HG03520 (cell line): ENCODE measurements at regions not wholly inside any gene's neighbourhood (a gene's known extent, or its start where the extent isn't known, plus 50 kb on each side); places are given as distances from the start of the nearest gene placed in this dataset.
"Not testable (repeated sequence)": the region's sequence is repeated elsewhere in the genome, so short reads cannot be mapped to it uniquely, and the experiment has no call there.

Experiments used
- ATAC-seq: cut with Tn5 transposase; IDR thresholded peaks from one replicate; pipeline ENCODE4 v1.9.1; 2021; ENCODE audit warnings: mild to moderate bottlenecking, moderate library complexity; ENCODE audit not compliant: unreplicated experiment

GRCh38 chr2:33958591-33958990, 359.5 kb upstream of the FAM98A start:
- no peak for ATAC-seq

- ATAC-seq: no peak
Observed at GRCh38 chr2:33949371-33949770, 350.3 kb upstream of the FAM98A start.

- no peak for ATAC-seq
Observed at GRCh38 chr2:33946193-33946592, 347.1 kb upstream of the FAM98A start.

DNA sequence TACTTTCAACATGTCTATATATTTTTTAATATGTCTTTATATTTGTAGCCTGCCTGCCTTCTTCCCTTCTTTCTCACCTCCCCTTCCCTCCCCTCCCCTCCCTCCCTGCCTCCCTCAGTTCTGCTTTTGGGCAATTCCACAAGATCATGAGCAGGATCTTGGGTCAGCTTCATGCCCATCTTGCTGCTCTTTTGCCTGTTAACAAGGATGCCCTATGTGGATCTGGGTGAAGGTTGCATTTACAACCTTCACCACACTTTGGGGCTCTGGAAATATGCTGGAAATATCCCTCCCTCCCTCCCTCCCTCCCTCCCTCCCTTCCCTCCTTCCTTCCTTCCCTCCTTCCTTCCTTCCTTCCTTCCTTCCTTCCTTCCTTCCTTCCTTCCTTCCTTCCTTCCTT, 334.1 kb upstream of the FAM98A start:
- ATAC-seq: no peak

DNA sequence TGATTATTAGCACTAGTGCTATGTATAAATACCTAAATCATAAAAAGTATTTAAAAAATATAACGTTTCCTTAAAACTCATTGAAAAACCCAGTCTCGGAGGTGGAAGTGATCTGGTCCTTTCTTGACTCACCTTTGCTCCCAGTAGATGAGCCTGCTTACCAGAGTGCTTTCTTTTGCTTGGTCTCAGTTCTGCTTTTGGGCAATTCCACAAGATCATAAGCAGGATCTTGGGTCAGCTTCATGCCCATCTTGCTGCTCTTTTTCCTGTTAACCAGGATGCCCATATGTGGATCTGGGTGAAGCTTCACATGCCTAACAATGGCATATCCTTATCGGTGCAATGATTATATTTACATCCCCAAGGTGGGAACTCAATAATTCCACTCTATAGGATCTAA, 332.1 kb upstream of the FAM98A start:
- no peak for ATAC-seq

DNA sequence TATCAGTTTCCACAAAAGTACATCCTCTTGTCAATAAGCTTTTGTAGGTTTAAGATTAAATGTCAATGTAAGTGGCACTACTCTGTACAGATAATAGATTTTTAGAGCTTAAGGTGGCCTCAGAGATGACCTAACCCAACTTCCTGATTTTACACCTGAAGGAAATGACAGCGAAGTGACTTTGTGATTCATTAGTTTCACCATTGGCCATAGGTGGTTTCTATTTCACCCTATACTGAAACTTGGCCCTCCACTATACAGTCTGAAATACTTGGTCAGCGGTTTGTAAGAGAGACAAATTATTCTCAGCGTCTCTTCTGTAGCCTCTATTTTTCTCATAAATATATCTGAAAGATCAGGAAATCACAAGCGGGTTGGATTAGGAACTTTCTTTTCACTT, 330.4 kb upstream of the FAM98A start:
- ATAC-seq: peak; percentile 90

DNA sequence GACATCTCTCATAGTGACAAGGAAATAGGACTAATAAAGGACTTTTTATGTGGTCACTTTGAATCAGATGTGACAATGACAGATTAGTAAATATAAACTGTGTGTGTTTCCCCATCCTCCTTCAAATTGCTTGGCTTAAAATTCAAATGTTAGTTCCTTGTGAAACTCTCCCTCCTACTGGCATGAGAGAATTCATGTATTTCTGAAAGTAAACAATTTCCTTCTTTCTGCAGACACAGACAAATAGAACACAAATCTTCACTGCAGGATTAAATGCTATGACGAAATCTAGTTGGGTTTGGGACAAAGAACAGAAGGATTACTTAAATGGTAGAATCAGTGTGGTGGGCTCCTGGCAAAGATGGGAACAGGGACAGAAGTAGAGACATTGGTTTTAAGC, 328.7 kb upstream of the FAM98A start:
- ATAC-seq: no peak

GRCh38 chr2:33925311-33925710, 326.2 kb upstream of the FAM98A start:
- no peak for ATAC-seq

DNA sequence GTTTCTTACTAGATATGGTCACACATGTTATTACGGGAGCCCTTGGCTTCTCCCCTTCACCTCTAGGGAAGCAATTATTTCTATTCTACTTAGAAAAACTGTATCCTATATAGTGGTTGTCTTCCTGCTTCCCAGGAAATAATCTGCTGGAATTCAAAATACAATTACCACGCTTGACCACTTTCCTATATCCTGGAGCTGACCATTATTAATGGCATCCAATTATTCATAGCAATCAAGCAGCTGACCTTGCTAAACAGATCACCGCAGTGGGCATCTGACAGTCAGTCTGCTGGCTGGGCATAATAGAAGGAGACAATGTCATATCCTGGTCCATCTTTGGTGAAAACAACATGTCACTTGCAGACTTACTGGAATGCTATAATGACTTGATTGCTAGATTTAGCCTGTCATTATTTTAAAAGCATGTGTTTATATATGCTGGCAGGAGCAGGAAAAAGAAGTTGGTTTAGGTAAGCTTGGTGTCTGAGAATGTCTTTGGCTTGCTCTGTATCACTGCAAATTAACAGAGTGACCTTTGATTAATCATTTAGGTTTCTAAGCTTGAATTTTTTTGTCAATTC, 325.6 kb upstream of the FAM98A start:
- no peak for ATAC-seq

- ATAC-seq: no peak
Observed at GRCh38 chr2:33917252-33917651, 318.2 kb upstream of the FAM98A start.

GRCh38 chr2:33913071-33913616, 314.0 kb upstream of the FAM98A start:
- ATAC-seq: no peak

DNA sequence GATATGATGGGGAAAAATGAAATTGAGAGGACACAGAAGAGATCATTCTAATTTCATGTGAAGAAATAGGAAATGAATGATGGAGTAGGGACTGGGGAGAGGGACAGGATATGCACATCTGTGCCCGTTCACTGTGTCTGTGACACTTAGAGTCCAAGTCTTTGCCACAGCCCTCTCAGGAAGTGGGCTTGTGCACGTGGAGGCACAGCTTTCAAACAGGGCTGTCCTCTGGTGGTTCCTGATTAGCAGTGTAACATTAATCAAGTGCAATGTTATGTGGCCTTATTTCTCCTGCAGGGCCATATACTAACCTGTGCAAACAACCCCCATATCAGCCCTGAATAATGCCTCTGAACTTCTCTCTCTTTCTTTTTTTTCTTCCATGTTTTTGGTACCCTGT, 312.2 kb upstream of the FAM98A start:
- ATAC-seq: no peak

GRCh38 chr2:33909945-33910695, 311.0 kb upstream of the FAM98A start:
- no peak for ATAC-seq

DNA sequence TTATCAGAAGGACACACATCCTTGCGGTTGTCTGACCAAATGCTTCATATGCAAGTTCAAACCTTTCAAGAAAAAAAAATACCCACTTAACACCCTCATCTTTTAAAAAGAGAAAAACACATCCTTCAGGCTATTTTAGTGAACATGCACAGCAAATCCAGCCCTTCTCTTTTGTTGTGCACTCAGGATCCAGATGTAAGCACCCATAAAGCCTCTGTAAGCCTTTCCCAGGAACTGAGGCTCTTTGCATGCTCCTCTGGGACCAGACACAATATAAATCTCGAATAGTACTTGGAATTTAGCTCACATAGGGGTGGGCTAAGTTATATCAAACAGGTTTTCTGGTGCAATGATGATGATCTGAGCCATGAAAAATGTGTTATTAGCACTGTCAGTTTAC, 308.8 kb upstream of the FAM98A start:
- no peak for ATAC-seq

GRCh38 chr2:33906129-33906528, 307.0 kb upstream of the FAM98A start:
- not testable (repeated sequence) for ATAC-seq

DNA sequence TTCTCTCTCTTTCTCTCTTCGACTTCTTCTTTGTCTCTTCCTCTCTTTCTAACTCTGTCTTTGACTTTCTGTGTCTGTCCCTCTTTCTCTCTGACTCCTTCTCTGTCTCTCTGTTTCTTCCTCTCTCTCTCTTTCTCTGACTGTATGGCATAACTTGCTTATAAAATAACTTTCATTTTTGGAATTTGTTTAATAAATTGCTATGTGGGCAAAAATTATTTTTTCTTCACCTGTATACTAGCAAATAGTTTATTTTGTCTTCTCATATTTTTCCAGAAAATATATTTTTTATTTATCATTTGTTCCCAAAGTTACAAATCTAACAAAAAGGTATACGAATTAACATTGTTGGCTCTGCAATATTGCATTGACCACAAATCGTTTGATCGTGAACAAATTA, 305.7 kb upstream of the FAM98A start:
- no peak for ATAC-seq

DNA sequence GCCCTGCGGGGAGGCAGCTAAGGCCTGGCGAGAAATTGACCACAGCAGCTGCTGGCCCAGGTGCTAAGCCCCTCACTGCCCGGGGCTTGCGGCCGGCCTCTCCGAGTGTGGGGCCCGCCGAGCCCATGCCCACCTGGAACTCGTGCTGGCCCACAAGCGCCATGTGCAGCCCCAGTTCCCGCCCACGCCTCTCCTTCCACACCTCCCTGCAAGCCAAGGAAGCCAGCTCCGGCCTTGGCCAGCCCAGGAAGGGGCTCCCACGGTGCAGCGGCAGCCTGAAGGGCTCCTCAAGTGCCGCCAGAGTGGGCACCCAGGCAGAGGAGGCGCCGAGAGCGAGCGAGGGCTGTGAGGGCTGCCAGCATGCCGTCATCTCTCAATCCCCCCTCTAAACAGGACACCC, 304.6 kb upstream of the FAM98A start:
- no peak for ATAC-seq

GRCh38 chr2:33903215-33903614, 304.1 kb upstream of the FAM98A start:
- ATAC-seq: no peak

GRCh38 chr2:33900610-33901009, 301.5 kb upstream of the FAM98A start:
- no peak for ATAC-seq

DNA sequence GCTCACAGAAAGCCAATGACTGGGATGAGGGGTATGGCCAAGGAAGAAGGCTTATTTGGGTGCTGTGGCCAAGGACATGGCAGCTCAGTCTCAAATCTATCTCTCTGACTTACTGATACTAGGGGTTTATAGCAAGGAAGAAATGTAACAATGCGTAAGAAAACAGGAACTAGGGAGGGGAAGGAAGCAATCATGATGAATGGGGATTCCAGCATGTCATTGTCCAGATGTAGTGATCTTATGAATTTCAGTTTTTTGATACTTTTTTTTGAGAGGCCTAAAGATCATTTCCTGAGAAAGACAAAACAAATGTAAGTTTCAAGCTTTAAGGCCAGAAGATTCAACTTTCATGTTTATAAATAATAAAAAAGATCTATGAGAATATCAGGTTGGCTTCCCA, 298.6 kb upstream of the FAM98A start:
- ATAC-seq: no peak

- ATAC-seq: no peak
Observed at GRCh38 chr2:33893824-33894223, 294.7 kb upstream of the FAM98A start.

DNA sequence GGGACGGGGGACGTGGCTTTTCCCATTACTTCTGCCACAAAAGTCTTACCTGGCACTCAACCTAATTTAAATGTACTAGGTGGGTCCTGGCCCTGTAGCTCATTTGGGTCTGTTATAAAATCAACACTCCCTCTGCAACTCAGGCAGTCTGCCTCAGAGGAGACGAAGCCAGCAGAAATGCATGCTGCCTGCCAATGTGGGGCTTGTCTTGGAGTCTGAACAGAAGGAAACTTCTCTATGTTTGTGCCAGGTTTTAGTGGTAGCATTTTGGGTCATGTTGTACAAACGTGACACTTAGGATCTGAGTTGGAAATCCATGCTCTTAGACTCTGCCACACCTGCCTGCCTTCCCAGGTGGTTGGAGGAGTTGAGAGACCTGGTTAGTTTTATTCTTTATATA, 292.5 kb upstream of the FAM98A start:
- ATAC-seq: no peak

DNA sequence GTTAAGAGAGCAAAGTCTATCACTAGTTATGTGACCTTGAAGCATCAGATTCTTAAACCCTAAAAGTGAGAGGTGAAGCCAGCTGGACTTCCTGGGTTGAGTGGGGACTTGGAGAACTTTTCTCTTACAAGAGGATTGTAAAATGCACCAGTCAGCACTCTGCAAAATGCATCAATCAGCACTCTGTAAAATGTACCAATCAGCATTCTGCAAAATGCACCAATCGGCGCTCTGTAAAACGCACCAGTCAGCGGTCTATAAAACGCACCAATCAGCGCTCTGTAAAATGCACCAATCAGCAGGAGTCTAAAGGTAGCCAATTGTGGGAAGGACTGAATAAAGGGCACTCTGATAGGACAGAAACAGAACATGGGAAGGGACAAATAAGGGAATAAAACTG, 291.6 kb upstream of the FAM98A start:
- ATAC-seq: no peak
